Upper lobe of left lung (tissue), 4 donors: ENCODE measurements at regions not wholly inside any gene's neighbourhood (a gene's known extent, or its start where the extent isn't known, plus 50 kb on each side); places are given as distances from the start of the nearest gene placed in this dataset.
"Not testable (repeated sequence)": the region's sequence is repeated elsewhere in the genome, so short reads cannot be mapped to it uniquely, and the experiment has no call there.

Source experiments
- EP300 ChIP-seq, 4 donors: sonication (generic); formaldehyde crosslinking; IDR thresholded peaks; one replicate each; pipeline ENCODE4 v1.5.1; 2017; ENCODE audit warnings: antibody characterized with exemption in 4 of 4, control low read depth in 2 of 4
- POLR2AphosphoS5 ChIP-seq, 2 donors: sonication (generic); formaldehyde crosslinking; IDR thresholded peaks; one replicate each; pipeline ENCODE4 v1.5.1; 2017; ENCODE audit warnings: antibody characterized with exemption in 2 of 2
- TF ChIP-seq, protein P1 (sequence below), 6 experiments: fragments of 450-650 bp in 4 of 6; fragments of 200-600 bp in 2 of 6; sonication (generic) in 2 of 6; IDR thresholded peaks; one replicate each; pipeline ENCODE4 v1.5.1; 2016 to 2019; ENCODE audit warnings: antibody characterized with exemption in 6 of 6

- TF ChIP-seq, protein P1, sequence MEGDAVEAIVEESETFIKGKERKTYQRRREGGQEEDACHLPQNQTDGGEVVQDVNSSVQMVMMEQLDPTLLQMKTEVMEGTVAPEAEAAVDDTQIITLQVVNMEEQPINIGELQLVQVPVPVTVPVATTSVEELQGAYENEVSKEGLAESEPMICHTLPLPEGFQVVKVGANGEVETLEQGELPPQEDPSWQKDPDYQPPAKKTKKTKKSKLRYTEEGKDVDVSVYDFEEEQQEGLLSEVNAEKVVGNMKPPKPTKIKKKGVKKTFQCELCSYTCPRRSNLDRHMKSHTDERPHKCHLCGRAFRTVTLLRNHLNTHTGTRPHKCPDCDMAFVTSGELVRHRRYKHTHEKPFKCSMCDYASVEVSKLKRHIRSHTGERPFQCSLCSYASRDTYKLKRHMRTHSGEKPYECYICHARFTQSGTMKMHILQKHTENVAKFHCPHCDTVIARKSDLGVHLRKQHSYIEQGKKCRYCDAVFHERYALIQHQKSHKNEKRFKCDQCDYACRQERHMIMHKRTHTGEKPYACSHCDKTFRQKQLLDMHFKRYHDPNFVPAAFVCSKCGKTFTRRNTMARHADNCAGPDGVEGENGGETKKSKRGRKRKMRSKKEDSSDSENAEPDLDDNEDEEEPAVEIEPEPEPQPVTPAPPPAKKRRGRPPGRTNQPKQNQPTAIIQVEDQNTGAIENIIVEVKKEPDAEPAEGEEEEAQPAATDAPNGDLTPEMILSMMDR (IDR thresholded peaks at IDR 0.05): not testable (repeated sequence)
- not testable (repeated sequence) for TF ChIP-seq POLR2AphosphoS5, EP300 (IDR thresholded peaks at IDR 0.05)
Observed at GRCh38 chr2:87650837-87651236, 97.0 kb upstream of the PLGLB2 start.
